Adrenal gland (tissue), 5 donors: ENCODE measurements at regions not wholly inside any gene's neighbourhood (a gene's known extent, or its start where the extent isn't known, plus 50 kb on each side); places are given as distances from the start of the nearest gene placed in this dataset.
"Not testable (repeated sequence)": the region's sequence is repeated elsewhere in the genome, so short reads cannot be mapped to it uniquely, and the experiment has no call there.

ENCODE experiments used
- POLR2A ChIP-seq, 2 donors: fragments of 450-650 bp; IDR thresholded peaks; one replicate each; pipeline ENCODE4 v1.6.1; 2017; ENCODE audit warnings: antibody characterized with exemption in 2 of 2, mild to moderate bottlenecking in 2 of 2, moderate library complexity in 1 of 2
- TF ChIP-seq, protein P1 (sequence below), 6 experiments: fragments of 450-650 bp in 4 of 6; fragments of 200-600 bp in 2 of 6; sonication (generic) in 1 of 6; IDR thresholded peaks; 1 replicate in 5 of 6; 2 replicates in 1 of 6; pipeline versions ENCODE4 v1.5.1 to v1.8.0; 2016 to 2021; ENCODE audit warnings: antibody characterized with exemption in 6 of 6, mild to moderate bottlenecking in 2 of 6, moderate library complexity in 1 of 6
- donor health status: DM: no; HTN: no; CAD: no.

DNA sequence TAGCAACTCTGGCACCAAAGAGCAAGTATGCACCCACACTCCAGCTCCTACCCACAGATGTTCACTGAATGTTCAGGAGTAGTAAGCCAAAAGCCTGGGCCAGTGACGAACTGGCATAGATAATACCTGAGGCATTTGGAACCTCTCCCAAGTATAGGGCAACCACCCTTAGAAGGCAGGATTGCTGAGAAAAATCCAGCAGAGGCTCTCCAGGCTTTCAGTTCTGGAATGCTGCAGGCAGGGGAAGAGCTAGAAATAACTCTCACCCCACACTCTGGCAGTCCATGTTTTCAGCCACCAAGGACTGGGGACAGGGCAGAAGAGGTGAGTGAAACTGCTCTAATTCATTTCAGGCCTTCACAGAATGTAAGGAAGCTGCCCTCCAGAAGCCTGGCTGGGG, 90.3 kb downstream of the SYT15B start:
- TF ChIP-seq, protein P1, sequence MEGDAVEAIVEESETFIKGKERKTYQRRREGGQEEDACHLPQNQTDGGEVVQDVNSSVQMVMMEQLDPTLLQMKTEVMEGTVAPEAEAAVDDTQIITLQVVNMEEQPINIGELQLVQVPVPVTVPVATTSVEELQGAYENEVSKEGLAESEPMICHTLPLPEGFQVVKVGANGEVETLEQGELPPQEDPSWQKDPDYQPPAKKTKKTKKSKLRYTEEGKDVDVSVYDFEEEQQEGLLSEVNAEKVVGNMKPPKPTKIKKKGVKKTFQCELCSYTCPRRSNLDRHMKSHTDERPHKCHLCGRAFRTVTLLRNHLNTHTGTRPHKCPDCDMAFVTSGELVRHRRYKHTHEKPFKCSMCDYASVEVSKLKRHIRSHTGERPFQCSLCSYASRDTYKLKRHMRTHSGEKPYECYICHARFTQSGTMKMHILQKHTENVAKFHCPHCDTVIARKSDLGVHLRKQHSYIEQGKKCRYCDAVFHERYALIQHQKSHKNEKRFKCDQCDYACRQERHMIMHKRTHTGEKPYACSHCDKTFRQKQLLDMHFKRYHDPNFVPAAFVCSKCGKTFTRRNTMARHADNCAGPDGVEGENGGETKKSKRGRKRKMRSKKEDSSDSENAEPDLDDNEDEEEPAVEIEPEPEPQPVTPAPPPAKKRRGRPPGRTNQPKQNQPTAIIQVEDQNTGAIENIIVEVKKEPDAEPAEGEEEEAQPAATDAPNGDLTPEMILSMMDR (IDR thresholded peaks at IDR 0.05) = not testable (repeated sequence)
- TF ChIP-seq POLR2A (IDR thresholded peaks at IDR 0.05) = not testable (repeated sequence)
